Activated B cell treated with CpG ODN at 0.5 μM for 24 hours (primary cell): ENCODE measurements at regions not wholly inside any gene's neighbourhood (a gene's known extent, or its start where the extent isn't known, plus 50 kb on each side); places are given as distances from the start of the nearest gene placed in this dataset.

Experiments
- ATAC-seq: fragments of 200-7000 bp; cut with Tn5 transposase; one replicate; pipeline ENCODE4 v1.10.0; 2021; ENCODE audit warnings: low read depth, mild to moderate bottlenecking, moderate library complexity
- CTCF ChIA-PET: fragments of 350-600 bp; sonication (Branson Sonifier 250); formaldehyde crosslinking; loops from one replicate; lab custom pipeline; 2021; ENCODE audit warnings: antibody characterized with exemption; lab: Charles Lee
- POLR2A ChIA-PET: fragments of 350-600 bp; sonication (Branson Sonifier 250); formaldehyde crosslinking; loops from one replicate; lab custom pipeline; 2021; ENCODE audit warnings: antibody characterized with exemption; lab: Charles Lee
- DNase-seq: peaks from one replicate; pipeline ENCODE4 v3.0.0; 2022
- H3K27ac Mint-ChIP-seq: one replicate; pipeline ENCODE4 v1.8.0; 2020; ENCODE audit warnings: mixed read lengths
- H3K27me3 Mint-ChIP-seq: one replicate; pipeline ENCODE4 v1.8.0; 2021; ENCODE audit warnings: mixed read lengths
- H3K36me3 Mint-ChIP-seq: one replicate; pipeline ENCODE4 v1.8.0; 2021; ENCODE audit warnings: low read depth, mixed read lengths
- H3K4me1 Mint-ChIP-seq: one replicate; pipeline ENCODE4 v1.8.0; 2021; ENCODE audit warnings: mixed read lengths
- H3K4me3 Mint-ChIP-seq: one replicate; pipeline ENCODE4 v1.8.0; 2020; ENCODE audit warnings: mild to moderate bottlenecking, mixed read lengths
- H3K9me3 Mint-ChIP-seq: one replicate; pipeline ENCODE4 v1.8.0; 2020; ENCODE audit warnings: mixed read lengths
- CTCF ChIP-seq: fragments of 200-600 bp; IDR thresholded peaks from one replicate; pipeline ENCODE4 v1.8.0; 2022; ENCODE audit warnings: antibody characterized with exemption, mild to moderate bottlenecking
- intact Hi-C: fragments of 100-400 bp; cut with micrococcal nuclease; formaldehyde crosslinking; loops from one replicate; pipeline ENCODE4 v1.15.1; 2024

DNA sequence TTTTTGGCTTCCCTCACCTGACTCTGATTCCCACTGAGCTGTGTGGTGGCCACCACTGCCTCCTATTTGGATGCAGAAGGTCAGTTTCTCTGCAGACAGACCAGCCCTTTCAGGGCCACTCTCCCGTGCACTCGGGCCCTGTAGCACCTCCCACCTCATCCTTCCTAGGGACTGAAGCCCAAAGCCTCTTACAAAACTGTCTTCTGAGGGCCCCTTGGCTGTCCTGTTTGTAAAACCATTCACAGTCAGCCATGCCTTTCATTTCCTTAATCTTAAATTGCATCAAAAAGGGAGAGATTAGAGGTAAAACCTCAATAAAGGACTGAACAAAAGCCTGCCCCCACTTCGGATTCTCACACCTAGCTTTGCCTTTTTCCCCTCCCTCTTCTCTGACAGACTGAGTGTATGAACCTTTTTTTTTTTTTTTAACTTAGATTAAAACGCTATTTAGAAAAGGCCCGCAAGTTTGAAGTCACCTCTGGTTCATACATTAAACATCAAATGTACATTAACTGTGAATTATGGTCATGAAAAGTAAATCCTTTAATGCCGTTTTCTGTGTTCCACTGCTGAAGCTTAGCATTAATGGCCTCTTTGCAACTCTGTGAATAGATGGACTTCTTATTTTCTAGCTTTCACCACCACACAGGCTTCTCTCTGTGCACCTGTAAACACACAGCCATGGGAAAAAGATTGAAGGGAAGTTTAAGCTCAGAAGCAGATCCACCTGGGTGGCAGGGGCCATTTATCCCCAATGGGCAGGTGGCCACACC is 247.2 kb upstream of the CADM1 start:
- ChIA-PET CTCF (no interaction called here), POLR2A (no interaction called here)
- Mint-ChIP-seq H3K9me3 (no peaks in the 10 kb centered on the region), H3K4me3 (no peak overlapping the region), H3K27me3 (peaks cover 8% of the 10 kb centered on the region), H3K4me1 (no peaks in the 10 kb centered on the region), H3K36me3 (no peaks in the 10 kb centered on the region), H3K27ac (no peak overlapping the region)
- ATAC-seq (no peak), DNase-seq (no peak)
- intact Hi-C loops, result no loop called here
- no peak for TF ChIP-seq CTCF

- Mint-ChIP-seq H3K27me3 (peaks cover 6% of the 10 kb centered on the region), H3K9me3 (no peaks in the 10 kb centered on the region), H3K4me1 (no peaks in the 10 kb centered on the region), H3K27ac (no peak overlapping the region), H3K36me3 (no peaks in the 10 kb centered on the region), H3K4me3 (no peak overlapping the region)
- TF ChIP-seq CTCF, result no peak
- CTCF ChIA-PET, result no interaction called here
- DNase-seq (no peak), ATAC-seq (no peak)
- intact Hi-C loops, result no loop called here
- POLR2A ChIA-PET, result no interaction called here
Measured at GRCh38 chr11:115745610-115746512, 241.6 kb upstream of the CADM1 start.

DNA sequence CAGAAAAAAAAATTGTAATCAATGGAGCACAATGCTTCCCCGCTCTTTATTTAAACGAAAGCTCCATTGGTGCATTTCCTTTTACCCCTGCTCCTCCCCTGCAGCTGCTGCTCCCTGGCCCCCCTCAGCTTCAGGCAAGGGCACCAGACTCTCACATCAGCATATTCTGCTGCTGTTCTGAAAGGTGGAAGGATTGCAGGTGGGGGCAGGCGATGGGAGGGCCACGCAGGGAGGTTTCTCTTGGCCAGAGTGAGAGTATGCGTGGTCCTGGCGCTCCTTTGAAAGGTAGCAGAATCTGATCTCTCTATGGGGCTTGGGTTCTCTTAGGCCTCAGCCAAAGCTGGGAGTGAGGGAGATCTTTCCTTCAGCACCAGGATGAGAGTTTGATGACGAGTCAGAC is 240.9 kb upstream of the CADM1 start:
- H3K27me3 Mint-ChIP-seq, result no peaks in the 10 kb centered on the region
- TF ChIP-seq CTCF, result no peak
- DNase-seq (no peak), ATAC-seq (no peak)
- no peaks in the 10 kb centered on the region for H3K36me3 Mint-ChIP-seq
- no peaks in the 10 kb centered on the region for H3K9me3 Mint-ChIP-seq
- no peaks in the 10 kb centered on the region for H3K4me1 Mint-ChIP-seq
- no peak overlapping the region for H3K27ac Mint-ChIP-seq
- ChIA-PET CTCF (no interaction called here), POLR2A (no interaction called here)
- no peak overlapping the region for H3K4me3 Mint-ChIP-seq
- intact Hi-C loops, result no loop called here

DNA sequence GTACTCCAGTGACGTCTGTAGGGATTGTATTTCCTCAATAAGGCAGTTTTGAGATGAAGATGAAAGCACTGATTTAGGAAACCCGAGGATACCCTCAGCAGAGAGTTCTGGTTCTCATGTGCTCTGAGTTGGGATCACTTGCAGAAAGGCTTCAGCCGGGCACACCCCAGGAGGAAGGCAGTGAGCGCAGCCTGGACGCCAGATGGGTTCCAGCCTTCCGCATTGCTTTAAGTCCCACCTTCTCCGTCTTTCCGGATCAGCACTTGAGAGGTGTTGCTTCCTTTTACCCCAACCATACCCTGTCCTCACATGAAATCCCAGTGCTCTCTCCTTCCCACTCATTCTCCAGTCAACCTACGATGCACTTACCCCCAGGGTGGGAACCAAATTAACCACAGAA is 239.5 kb upstream of the CADM1 start:
- Mint-ChIP-seq H3K4me3 (no peak overlapping the region), H3K4me1 (no peaks in the 10 kb centered on the region), H3K27me3 (no peaks in the 10 kb centered on the region), H3K27ac (no peak overlapping the region), H3K36me3 (no peaks in the 10 kb centered on the region), H3K9me3 (no peaks in the 10 kb centered on the region)
- DNase-seq (no peak), ATAC-seq (no peak)
- POLR2A ChIA-PET, result no interaction called here
- TF ChIP-seq CTCF, result no peak
- intact Hi-C loops, result no loop called here
- CTCF ChIA-PET, result no interaction called here

DNA sequence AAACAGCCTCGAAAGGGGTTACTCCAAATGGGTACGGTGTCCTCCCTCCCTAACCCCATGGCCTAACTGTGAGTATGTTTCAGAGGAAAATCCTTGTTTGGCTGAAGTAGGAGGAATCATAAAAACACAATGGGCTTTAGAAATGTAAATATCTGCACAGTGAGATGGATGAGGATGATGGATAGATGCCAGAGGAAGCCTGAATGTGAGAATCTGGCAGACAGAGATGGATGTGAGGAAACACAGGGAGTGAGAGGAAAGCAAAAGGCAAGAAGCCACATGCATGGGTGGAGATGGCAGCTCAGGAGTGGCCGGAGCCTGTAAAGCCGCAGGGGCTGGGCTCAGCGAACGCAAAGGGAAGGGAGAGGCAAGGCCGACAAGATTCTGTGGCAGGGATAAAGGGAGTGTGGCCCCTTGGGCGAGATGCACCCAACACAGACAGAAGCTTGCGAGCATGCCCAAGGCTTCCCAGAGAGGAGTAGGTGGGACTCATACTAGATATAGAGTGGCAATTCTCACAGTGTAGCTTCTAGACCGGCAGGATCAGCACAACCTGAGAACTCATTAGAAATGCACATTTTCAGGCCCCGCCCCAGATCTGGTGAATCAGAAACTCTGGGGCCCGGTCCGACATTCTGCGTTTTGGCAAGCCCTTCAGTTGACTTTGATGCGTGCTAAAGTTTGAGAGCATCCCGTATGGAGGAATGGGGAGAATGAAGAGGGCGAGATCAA is 237.3 kb upstream of the CADM1 start:
- Mint-ChIP-seq H3K4me3 (no peak overlapping the region), H3K9me3 (no peaks in the 10 kb centered on the region), H3K4me1 (no peaks in the 10 kb centered on the region), H3K27me3 (no peaks in the 10 kb centered on the region), H3K27ac (no peak overlapping the region), H3K36me3 (no peaks in the 10 kb centered on the region)
- ChIA-PET POLR2A (no interaction called here), CTCF (no interaction called here)
- no peak for TF ChIP-seq CTCF
- no peak for DNase-seq
- intact Hi-C loops, result no loop called here
- no peak for ATAC-seq
